A673 (cell line): ENCODE measurements at regions not wholly inside any gene's neighbourhood (a gene's known extent, or its start where the extent isn't known, plus 50 kb on each side); places are given as distances from the start of the nearest gene placed in this dataset.

Experiments
- EZH2 ChIP-seq: fragments of 200-600 bp; sonication (generic); IDR thresholded peaks from 2 replicates; pipeline ENCODE4 v1.6.1; 2017; ENCODE audit warnings: borderline replicate concordance, low read depth, mild to moderate bottlenecking, mixed read lengths, antibody characterized with exemption, low read length; ENCODE audit not compliant: poor library complexity, severe bottlenecking
- TF ChIP-seq, protein P1 (sequence below): fragments of 300-800, 200-600 bp; sonication (generic); conservative IDR thresholded peaks from 2 replicates; pipeline ENCODE4 v1.5.1; 2017; ENCODE audit warnings: low read depth, mild to moderate bottlenecking, antibody characterized with exemption, low read length, moderate library complexity, mixed read lengths

- TF ChIP-seq EZH2, result no peak
- TF ChIP-seq, protein P1, sequence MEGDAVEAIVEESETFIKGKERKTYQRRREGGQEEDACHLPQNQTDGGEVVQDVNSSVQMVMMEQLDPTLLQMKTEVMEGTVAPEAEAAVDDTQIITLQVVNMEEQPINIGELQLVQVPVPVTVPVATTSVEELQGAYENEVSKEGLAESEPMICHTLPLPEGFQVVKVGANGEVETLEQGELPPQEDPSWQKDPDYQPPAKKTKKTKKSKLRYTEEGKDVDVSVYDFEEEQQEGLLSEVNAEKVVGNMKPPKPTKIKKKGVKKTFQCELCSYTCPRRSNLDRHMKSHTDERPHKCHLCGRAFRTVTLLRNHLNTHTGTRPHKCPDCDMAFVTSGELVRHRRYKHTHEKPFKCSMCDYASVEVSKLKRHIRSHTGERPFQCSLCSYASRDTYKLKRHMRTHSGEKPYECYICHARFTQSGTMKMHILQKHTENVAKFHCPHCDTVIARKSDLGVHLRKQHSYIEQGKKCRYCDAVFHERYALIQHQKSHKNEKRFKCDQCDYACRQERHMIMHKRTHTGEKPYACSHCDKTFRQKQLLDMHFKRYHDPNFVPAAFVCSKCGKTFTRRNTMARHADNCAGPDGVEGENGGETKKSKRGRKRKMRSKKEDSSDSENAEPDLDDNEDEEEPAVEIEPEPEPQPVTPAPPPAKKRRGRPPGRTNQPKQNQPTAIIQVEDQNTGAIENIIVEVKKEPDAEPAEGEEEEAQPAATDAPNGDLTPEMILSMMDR, result no peak
These were observed 217.5 kb downstream of the WNT5A start for GRCh38 chr3:55269636-55270035.
